ENCODE measurements at regions not wholly inside any gene's neighbourhood (a gene's known extent, or its start where the extent isn't known, plus 50 kb on each side); places are given as distances from the start of the nearest gene placed in this dataset.

GRCh38 chr2:121849236-121849635 lies 93.8 kb downstream of the TSN start (continued):
- TF ChIP-seq, protein P1, sequence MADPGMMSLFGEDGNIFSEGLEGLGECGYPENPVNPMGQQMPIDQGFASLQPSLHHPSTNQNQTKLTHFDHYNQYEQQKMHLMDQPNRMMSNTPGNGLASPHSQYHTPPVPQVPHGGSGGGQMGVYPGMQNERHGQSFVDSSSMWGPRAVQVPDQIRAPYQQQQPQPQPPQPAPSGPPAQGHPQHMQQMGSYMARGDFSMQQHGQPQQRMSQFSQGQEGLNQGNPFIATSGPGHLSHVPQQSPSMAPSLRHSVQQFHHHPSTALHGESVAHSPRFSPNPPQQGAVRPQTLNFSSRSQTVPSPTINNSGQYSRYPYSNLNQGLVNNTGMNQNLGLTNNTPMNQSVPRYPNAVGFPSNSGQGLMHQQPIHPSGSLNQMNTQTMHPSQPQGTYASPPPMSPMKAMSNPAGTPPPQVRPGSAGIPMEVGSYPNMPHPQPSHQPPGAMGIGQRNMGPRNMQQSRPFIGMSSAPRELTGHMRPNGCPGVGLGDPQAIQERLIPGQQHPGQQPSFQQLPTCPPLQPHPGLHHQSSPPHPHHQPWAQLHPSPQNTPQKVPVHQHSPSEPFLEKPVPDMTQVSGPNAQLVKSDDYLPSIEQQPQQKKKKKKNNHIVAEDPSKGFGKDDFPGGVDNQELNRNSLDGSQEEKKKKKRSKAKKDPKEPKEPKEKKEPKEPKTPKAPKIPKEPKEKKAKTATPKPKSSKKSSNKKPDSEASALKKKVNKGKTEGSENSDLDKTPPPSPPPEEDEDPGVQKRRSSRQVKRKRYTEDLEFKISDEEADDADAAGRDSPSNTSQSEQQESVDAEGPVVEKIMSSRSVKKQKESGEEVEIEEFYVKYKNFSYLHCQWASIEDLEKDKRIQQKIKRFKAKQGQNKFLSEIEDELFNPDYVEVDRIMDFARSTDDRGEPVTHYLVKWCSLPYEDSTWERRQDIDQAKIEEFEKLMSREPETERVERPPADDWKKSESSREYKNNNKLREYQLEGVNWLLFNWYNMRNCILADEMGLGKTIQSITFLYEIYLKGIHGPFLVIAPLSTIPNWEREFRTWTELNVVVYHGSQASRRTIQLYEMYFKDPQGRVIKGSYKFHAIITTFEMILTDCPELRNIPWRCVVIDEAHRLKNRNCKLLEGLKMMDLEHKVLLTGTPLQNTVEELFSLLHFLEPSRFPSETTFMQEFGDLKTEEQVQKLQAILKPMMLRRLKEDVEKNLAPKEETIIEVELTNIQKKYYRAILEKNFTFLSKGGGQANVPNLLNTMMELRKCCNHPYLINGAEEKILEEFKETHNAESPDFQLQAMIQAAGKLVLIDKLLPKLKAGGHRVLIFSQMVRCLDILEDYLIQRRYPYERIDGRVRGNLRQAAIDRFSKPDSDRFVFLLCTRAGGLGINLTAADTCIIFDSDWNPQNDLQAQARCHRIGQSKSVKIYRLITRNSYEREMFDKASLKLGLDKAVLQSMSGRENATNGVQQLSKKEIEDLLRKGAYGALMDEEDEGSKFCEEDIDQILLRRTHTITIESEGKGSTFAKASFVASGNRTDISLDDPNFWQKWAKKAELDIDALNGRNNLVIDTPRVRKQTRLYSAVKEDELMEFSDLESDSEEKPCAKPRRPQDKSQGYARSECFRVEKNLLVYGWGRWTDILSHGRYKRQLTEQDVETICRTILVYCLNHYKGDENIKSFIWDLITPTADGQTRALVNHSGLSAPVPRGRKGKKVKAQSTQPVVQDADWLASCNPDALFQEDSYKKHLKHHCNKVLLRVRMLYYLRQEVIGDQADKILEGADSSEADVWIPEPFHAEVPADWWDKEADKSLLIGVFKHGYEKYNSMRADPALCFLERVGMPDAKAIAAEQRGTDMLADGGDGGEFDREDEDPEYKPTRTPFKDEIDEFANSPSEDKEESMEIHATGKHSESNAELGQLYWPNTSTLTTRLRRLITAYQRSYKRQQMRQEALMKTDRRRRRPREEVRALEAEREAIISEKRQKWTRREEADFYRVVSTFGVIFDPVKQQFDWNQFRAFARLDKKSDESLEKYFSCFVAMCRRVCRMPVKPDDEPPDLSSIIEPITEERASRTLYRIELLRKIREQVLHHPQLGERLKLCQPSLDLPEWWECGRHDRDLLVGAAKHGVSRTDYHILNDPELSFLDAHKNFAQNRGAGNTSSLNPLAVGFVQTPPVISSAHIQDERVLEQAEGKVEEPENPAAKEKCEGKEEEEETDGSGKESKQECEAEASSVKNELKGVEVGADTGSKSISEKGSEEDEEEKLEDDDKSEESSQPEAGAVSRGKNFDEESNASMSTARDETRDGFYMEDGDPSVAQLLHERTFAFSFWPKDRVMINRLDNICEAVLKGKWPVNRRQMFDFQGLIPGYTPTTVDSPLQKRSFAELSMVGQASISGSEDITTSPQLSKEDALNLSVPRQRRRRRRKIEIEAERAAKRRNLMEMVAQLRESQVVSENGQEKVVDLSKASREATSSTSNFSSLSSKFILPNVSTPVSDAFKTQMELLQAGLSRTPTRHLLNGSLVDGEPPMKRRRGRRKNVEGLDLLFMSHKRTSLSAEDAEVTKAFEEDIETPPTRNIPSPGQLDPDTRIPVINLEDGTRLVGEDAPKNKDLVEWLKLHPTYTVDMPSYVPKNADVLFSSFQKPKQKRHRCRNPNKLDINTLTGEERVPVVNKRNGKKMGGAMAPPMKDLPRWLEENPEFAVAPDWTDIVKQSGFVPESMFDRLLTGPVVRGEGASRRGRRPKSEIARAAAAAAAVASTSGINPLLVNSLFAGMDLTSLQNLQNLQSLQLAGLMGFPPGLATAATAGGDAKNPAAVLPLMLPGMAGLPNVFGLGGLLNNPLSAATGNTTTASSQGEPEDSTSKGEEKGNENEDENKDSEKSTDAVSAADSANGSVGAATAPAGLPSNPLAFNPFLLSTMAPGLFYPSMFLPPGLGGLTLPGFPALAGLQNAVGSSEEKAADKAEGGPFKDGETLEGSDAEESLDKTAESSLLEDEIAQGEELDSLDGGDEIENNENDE (IDR thresholded peaks at IDR 0.05; ENCODE audit: insufficient replicate concordance, low read length) = no peak
- TF ChIP-seq SIRT6 (IDR thresholded peaks at IDR 0.05; ENCODE audit: low read length) = no peak
